Nephron progenitor cell (in vitro differentiated cells): ENCODE measurements at regions not wholly inside any gene's neighbourhood (a gene's known extent, or its start where the extent isn't known, plus 50 kb on each side); places are given as distances from the start of the nearest gene placed in this dataset.
"Not testable (repeated sequence)": the region's sequence is repeated elsewhere in the genome, so short reads cannot be mapped to it uniquely, and the experiment has no call there.

Experiments used
- DNase-seq: peaks from one replicate; pipeline ENCODE4 v3.0.0; 2021
- H3K27ac Mint-ChIP-seq: 2 replicates; pipeline ENCODE4 v1.8.0; 2021; ENCODE audit warnings: mild to moderate bottlenecking, moderate library complexity, mixed read lengths
- H3K27me3 Mint-ChIP-seq: 2 replicates; pipeline ENCODE4 v1.8.0; 2021; ENCODE audit warnings: mild to moderate bottlenecking, low read depth, mixed read lengths; ENCODE audit not compliant: poor library complexity
- H3K36me3 Mint-ChIP-seq: 2 replicates; pipeline ENCODE4 v1.8.0; 2021; ENCODE audit warnings: low read depth, mixed read lengths
- H3K4me1 Mint-ChIP-seq: 2 replicates; pipeline ENCODE4 v1.8.0; 2021; ENCODE audit warnings: mixed read lengths
- H3K4me3 Mint-ChIP-seq: 2 replicates; pipeline ENCODE4 v1.8.0; 2021; ENCODE audit warnings: mild to moderate bottlenecking, moderate library complexity, mixed read lengths
- H3K9me3 Mint-ChIP-seq: 2 replicates; pipeline ENCODE4 v1.8.0; 2021; ENCODE audit warnings: mild to moderate bottlenecking, moderate library complexity, mixed read lengths
- CTCF ChIP-seq: fragments of 200-600 bp; sonication (generic); IDR thresholded peaks from 2 replicates; pipeline ENCODE4 v1.5.0; 2021; ENCODE audit warnings: antibody characterized with exemption

DNA sequence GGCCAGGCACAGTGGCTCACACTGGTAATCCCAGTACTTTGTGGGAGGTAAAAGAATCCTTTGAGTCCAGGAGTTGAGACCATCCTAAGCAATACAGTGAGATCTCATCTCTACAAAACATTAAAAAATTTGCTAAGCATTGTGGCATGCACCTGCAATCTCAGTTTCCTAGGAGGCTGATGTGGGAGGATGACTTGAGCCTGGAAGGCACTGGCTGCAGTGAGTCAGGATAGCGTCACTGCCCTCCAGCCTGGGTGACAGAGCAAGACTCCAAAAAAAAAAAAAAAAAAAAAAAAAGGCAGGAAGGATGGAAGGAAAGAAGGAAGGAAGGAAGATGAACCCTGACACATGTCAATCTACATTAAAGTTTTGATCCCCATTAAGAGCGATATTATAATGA, 1452.2 kb upstream of the ACO1 start:
- no peaks in the 10 kb centered on the region for H3K36me3 Mint-ChIP-seq
- no peak for TF ChIP-seq CTCF
- H3K4me1 Mint-ChIP-seq: peaks cover 4% of the 10 kb centered on the region
- no peak overlapping the region for H3K4me3 Mint-ChIP-seq
- no peak overlapping the region for H3K27ac Mint-ChIP-seq
- no peak for DNase-seq
- H3K9me3 Mint-ChIP-seq: no peaks in the 10 kb centered on the region
- H3K27me3 Mint-ChIP-seq: no peaks in the 10 kb centered on the region

- TF ChIP-seq CTCF: no peak
- peaks cover 4% of the 10 kb centered on the region for H3K4me1 Mint-ChIP-seq
- no peaks in the 10 kb centered on the region for H3K27me3 Mint-ChIP-seq
- no peak overlapping the region for H3K4me3 Mint-ChIP-seq
- DNase-seq: no peak
- H3K36me3 Mint-ChIP-seq: no peaks in the 10 kb centered on the region
- no peaks in the 10 kb centered on the region for H3K9me3 Mint-ChIP-seq
- no peak overlapping the region for H3K27ac Mint-ChIP-seq
These were observed 1448.7 kb upstream of the ACO1 start for GRCh38 chr9:30935730-30936129.

- TF ChIP-seq CTCF: no peak
- Mint-ChIP-seq H3K9me3 (no peaks in the 10 kb centered on the region), H3K4me3 (no peak overlapping the region), H3K36me3 (no peaks in the 10 kb centered on the region), H3K4me1 (peaks cover 4% of the 10 kb centered on the region), H3K27ac (no peak overlapping the region), H3K27me3 (no peaks in the 10 kb centered on the region)
- no peak for DNase-seq
These were observed 1447.3 kb upstream of the ACO1 start for GRCh38 chr9:30937106-30937505.

GRCh38 chr9:30942852-30943251, 1441.6 kb upstream of the ACO1 start:
- H3K27me3 Mint-ChIP-seq, H3K4me3 Mint-ChIP-seq, DNase-seq, H3K27ac Mint-ChIP-seq, H3K4me1 Mint-ChIP-seq, H3K36me3 Mint-ChIP-seq, H3K9me3 Mint-ChIP-seq: not testable (repeated sequence)

GRCh38 chr9:30943446-30944224, 1440.8 kb upstream of the ACO1 start:
- Mint-ChIP-seq H3K9me3 (peaks cover 6% of the 10 kb centered on the region), H3K4me3 (no peak overlapping the region), H3K27me3 (no peaks in the 10 kb centered on the region), H3K4me1 (no peaks in the 10 kb centered on the region), H3K36me3 (no peaks in the 10 kb centered on the region), H3K27ac (no peak overlapping the region)
- TF ChIP-seq CTCF: no peak
- DNase-seq: no peak

DNA sequence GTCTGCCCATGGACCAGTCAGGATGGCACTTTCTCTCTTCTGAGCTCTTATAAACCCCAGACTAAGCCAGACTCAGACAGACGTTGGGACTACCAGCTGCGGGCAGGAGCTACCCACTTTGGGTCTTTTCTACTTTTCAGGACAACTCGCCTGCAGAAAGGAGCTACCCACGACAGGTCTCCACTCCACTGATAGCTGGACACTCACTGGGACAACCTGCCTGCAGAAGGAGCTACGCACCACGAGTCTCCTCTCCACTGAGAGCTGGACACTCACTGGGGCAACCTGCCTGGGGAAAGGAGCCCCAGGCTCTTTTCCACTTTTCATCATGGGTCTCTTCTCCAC, 1440.2 kb upstream of the ACO1 start:
- no peak overlapping the region for H3K4me3 Mint-ChIP-seq
- H3K9me3 Mint-ChIP-seq: peaks cover 6% of the 10 kb centered on the region
- H3K36me3 Mint-ChIP-seq: no peaks in the 10 kb centered on the region
- no peak for TF ChIP-seq CTCF
- no peak for DNase-seq
- no peaks in the 10 kb centered on the region for H3K4me1 Mint-ChIP-seq
- no peaks in the 10 kb centered on the region for H3K27me3 Mint-ChIP-seq
- H3K27ac Mint-ChIP-seq: no peak overlapping the region
